WERI-Rb-1 (cell line): ENCODE measurements at regions not wholly inside any gene's neighbourhood (a gene's known extent, or its start where the extent isn't known, plus 50 kb on each side); places are given as distances from the start of the nearest gene placed in this dataset.

Source experiments
- DNase-seq: peaks from one replicate; pipeline ENCODE4 v3.0.0-alpha.2; 2020
- H3K27ac ChIP-seq: fragments of 250-450 bp; sonication (Bioruptor Pico); 2 replicates; pipeline ENCODE4 v1.5.1; 2020; ENCODE audit warnings: mild to moderate bottlenecking, moderate library complexity
- H3K27me3 ChIP-seq: fragments of 250-450 bp; sonication (Bioruptor Pico); 2 replicates; pipeline ENCODE4 v1.5.1; 2021; ENCODE audit warnings: mild to moderate bottlenecking, low read depth, moderate library complexity; ENCODE audit not compliant: insufficient read depth, severe bottlenecking
- H3K36me3 ChIP-seq: fragments of 250-450 bp; sonication (Bioruptor Pico); 2 replicates; pipeline ENCODE4 v1.5.1; 2020; ENCODE audit warnings: mild to moderate bottlenecking, moderate library complexity
- H3K4me3 ChIP-seq: 2 replicates; pipeline ENCODE4 v1.5.1; 2011; ENCODE audit warnings: low read depth, mild to moderate bottlenecking, control low read depth, low read length
- H3K9me3 ChIP-seq: fragments of 250-450 bp; sonication (Bioruptor Pico); 2 replicates; pipeline ENCODE4 v1.5.1; 2021; ENCODE audit warnings: mild to moderate bottlenecking, moderate library complexity; ENCODE audit not compliant: severe bottlenecking
- CTCF ChIP-seq: IDR thresholded peaks from 2 replicates; pipeline ENCODE4 v1.5.1; 2011; ENCODE audit warnings: low read depth, mild to moderate bottlenecking, control low read depth, inconsistent platforms, low read length

GRCh38 chr16:50861970-50862411 is 120.1 kb downstream of the CYLD start:
- Histone ChIP-seq H3K27ac (no peak overlapping the region), H3K36me3 (no peaks in the 10 kb centered on the region), H3K27me3 (no peaks in the 10 kb centered on the region), H3K9me3 (no peaks in the 10 kb centered on the region), H3K4me3 (no peak overlapping the region)
- no peak for DNase-seq
- no peak for TF ChIP-seq CTCF

GRCh38 chr16:50861451-50861850 is 119.6 kb downstream of the CYLD start:
- H3K27ac ChIP-seq: no peak overlapping the region
- TF ChIP-seq CTCF: no peak
- no peak for DNase-seq
- H3K4me3 ChIP-seq: no peak overlapping the region
- no peaks in the 10 kb centered on the region for H3K9me3 ChIP-seq
- H3K36me3 ChIP-seq: no peaks in the 10 kb centered on the region
- no peaks in the 10 kb centered on the region for H3K27me3 ChIP-seq

DNA sequence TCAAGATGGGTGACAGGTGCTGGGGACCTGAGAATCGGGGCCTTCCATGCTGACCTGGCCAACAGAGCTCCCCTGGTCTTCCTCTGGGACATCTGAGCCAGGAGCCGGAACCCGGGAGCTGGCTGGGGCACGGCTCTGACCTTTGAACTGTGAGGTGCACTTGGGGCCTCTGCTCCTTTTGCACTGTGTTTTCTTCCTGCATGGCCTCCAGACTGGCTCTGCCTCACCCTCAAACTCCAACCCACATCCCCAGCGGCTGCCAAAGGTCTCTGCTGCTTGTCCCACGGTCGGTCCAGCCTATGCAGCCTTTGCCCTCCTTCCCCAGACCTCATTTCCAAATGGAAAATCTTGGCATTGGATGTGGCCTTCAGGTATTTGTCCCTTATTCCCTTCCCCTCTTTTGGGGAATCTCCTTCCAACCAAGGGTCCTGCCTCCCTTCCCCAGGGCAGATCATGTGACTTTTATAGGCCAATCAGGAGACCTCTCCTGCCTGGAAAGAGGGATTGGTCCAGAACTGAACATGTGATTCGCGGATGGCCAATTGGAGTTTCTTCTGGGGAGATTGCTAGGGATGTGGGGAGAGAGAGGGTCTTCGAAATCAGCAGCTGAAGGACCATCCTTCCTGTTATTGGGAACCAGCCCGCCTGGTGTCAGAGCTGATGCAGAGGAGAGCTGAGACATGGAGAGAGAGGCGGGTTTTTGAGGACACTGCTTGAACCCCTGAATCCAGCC is 117.9 kb downstream of the CYLD start:
- H3K9me3 ChIP-seq: no peaks in the 10 kb centered on the region
- no peak for DNase-seq
- H3K27ac ChIP-seq: no peak overlapping the region
- no peak overlapping the region for H3K4me3 ChIP-seq
- no peaks in the 10 kb centered on the region for H3K36me3 ChIP-seq
- TF ChIP-seq CTCF: no peak
- no peaks in the 10 kb centered on the region for H3K27me3 ChIP-seq

- TF ChIP-seq CTCF: no peak
These were observed 117.2 kb downstream of the CYLD start for GRCh38 chr16:50858877-50859627.

GRCh38 chr16:50858376-50858775 is 116.5 kb downstream of the CYLD start:
- Histone ChIP-seq H3K27me3 (no peaks in the 10 kb centered on the region), H3K36me3 (no peaks in the 10 kb centered on the region), H3K9me3 (no peaks in the 10 kb centered on the region), H3K27ac (no peak overlapping the region), H3K4me3 (no peak overlapping the region)
- no peak for TF ChIP-seq CTCF
- DNase-seq: no peak

More at GRCh38 chr16:50858877-50859627, 117.2 kb downstream of the CYLD start:
- DNase-seq: no peak
- Histone ChIP-seq H3K27me3 (no peaks in the 10 kb centered on the region), H3K36me3 (no peaks in the 10 kb centered on the region), H3K4me3 (no peak overlapping the region), H3K9me3 (no peaks in the 10 kb centered on the region), H3K27ac (no peak overlapping the region)
